ENCODE measurements at regions not wholly inside any gene's neighbourhood (a gene's known extent, or its start where the extent isn't known, plus 50 kb on each side); places are given as distances from the start of the nearest gene placed in this dataset.
"Not testable (repeated sequence)": the region's sequence is repeated elsewhere in the genome, so short reads cannot be mapped to it uniquely, and the experiment has no call there.

GRCh38 chr15:95149771-95150170 is 918.4 kb downstream of the MCTP2 start:
- no peak for DNase-seq (ENCODE audit: low spot score)
- Histone ChIP-seq H3K36me3 (ENCODE audit: low read depth) (no peaks in the 10 kb centered on the region), H3K4me3 (ENCODE audit: severe bottlenecking) (no peak overlapping the region), H3K9me3 (ENCODE audit: severe bottlenecking) (no peaks in the 10 kb centered on the region), H3K27ac (ENCODE audit: poor library complexity, severe bottlenecking) (no peak overlapping the region), H3K27me3 (ENCODE audit: insufficient read depth, poor library complexity, severe bottlenecking) (no peaks in the 10 kb centered on the region), H3K4me1 (ENCODE audit: insufficient read depth, poor library complexity, severe bottlenecking) (no peaks in the 10 kb centered on the region)
- no peak for ATAC-seq (ENCODE audit: low read depth)
- TF ChIP-seq CTCF (IDR thresholded peaks at IDR 0.05; ENCODE audit: poor library complexity, severe bottlenecking) = no peak

GRCh38 chr15:95150466-95150865 is 919.1 kb downstream of the MCTP2 start:
- no peak for TF ChIP-seq CTCF (IDR thresholded peaks at IDR 0.05; ENCODE audit: poor library complexity, severe bottlenecking)
- ATAC-seq (ENCODE audit: low read depth) = no peak
- no peak for DNase-seq (ENCODE audit: low spot score)
- no peaks in the 10 kb centered on the region for H3K36me3 ChIP-seq (ENCODE audit: low read depth)
- no peaks in the 10 kb centered on the region for H3K9me3 ChIP-seq (ENCODE audit: severe bottlenecking)
- H3K4me1 ChIP-seq (ENCODE audit: insufficient read depth, poor library complexity, severe bottlenecking) = no peaks in the 10 kb centered on the region
- H3K4me3 ChIP-seq (ENCODE audit: severe bottlenecking) = no peak overlapping the region
- H3K27ac ChIP-seq (ENCODE audit: poor library complexity, severe bottlenecking) = no peak overlapping the region
- H3K27me3 ChIP-seq (ENCODE audit: insufficient read depth, poor library complexity, severe bottlenecking) = no peaks in the 10 kb centered on the region

- H3K27me3 ChIP-seq (ENCODE audit: insufficient read depth, poor library complexity, severe bottlenecking) = no peaks in the 10 kb centered on the region
- no peaks in the 10 kb centered on the region for H3K36me3 ChIP-seq (ENCODE audit: low read depth)
- ATAC-seq (ENCODE audit: low read depth) = no peak
- TF ChIP-seq CTCF (IDR thresholded peaks at IDR 0.05; ENCODE audit: poor library complexity, severe bottlenecking) = no peak
- no peak for DNase-seq (ENCODE audit: low spot score)
- H3K9me3 ChIP-seq (ENCODE audit: severe bottlenecking) = no peaks in the 10 kb centered on the region
- H3K4me1 ChIP-seq (ENCODE audit: insufficient read depth, poor library complexity, severe bottlenecking) = no peaks in the 10 kb centered on the region
- no peak overlapping the region for H3K27ac ChIP-seq (ENCODE audit: poor library complexity, severe bottlenecking)
- no peak overlapping the region for H3K4me3 ChIP-seq (ENCODE audit: severe bottlenecking)
Measured at GRCh38 chr15:95152741-95153140, 921.4 kb downstream of the MCTP2 start.

GRCh38 chr15:95153201-95153600 is 921.8 kb downstream of the MCTP2 start:
- not testable (repeated sequence) for H3K27me3 ChIP-seq (ENCODE audit: insufficient read depth, poor library complexity, severe bottlenecking); H3K36me3 ChIP-seq (ENCODE audit: low read depth); H3K4me3 ChIP-seq (ENCODE audit: severe bottlenecking); DNase-seq (ENCODE audit: low spot score); H3K4me1 ChIP-seq (ENCODE audit: insufficient read depth, poor library complexity, severe bottlenecking); H3K27ac ChIP-seq (ENCODE audit: poor library complexity, severe bottlenecking); ATAC-seq (ENCODE audit: low read depth); H3K9me3 ChIP-seq (ENCODE audit: severe bottlenecking)

- Histone ChIP-seq H3K27ac (ENCODE audit: poor library complexity, severe bottlenecking) (no peak overlapping the region), H3K4me3 (ENCODE audit: severe bottlenecking) (no peak overlapping the region), H3K9me3 (ENCODE audit: severe bottlenecking) (no peaks in the 10 kb centered on the region), H3K27me3 (ENCODE audit: insufficient read depth, poor library complexity, severe bottlenecking) (no peaks in the 10 kb centered on the region), H3K4me1 (ENCODE audit: insufficient read depth, poor library complexity, severe bottlenecking) (peaks cover 10% of the 10 kb centered on the region), H3K36me3 (ENCODE audit: low read depth) (no peaks in the 10 kb centered on the region)
- no peak for TF ChIP-seq CTCF (IDR thresholded peaks at IDR 0.05; ENCODE audit: poor library complexity, severe bottlenecking)
- ATAC-seq (ENCODE audit: low read depth) = no peak
- no peak for DNase-seq (ENCODE audit: low spot score)
Measured at GRCh38 chr15:95160316-95160715, 929.0 kb downstream of the MCTP2 start.
